ENCODE measurements at regions not wholly inside any gene's neighbourhood (a gene's known extent, or its start where the extent isn't known, plus 50 kb on each side); places are given as distances from the start of the nearest gene placed in this dataset.

DNA sequence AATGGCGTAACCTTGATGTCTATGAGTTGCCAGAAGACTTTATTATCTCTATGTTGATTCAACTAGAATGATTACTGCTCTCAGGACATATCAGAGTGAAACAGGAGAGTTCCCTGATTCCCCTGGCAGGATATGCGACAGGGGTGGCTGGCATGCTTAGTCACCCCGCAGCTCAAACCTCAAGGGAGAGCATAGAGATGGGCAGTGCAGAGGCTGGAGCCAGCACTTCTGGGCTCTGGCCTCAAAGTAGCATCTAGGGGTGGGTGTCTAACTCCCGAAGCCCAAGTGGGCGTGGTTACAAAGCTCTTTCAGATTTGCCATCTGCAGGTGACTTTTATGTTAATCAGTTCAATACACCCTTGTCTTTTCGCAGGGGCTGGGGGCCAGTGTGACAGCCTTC is 391.6 kb downstream of the ADCYAP1 start:
- TF ChIP-seq POLR2A (IDR thresholded peaks at IDR 0.05) = no peak
- TF ChIP-seq, protein P1, sequence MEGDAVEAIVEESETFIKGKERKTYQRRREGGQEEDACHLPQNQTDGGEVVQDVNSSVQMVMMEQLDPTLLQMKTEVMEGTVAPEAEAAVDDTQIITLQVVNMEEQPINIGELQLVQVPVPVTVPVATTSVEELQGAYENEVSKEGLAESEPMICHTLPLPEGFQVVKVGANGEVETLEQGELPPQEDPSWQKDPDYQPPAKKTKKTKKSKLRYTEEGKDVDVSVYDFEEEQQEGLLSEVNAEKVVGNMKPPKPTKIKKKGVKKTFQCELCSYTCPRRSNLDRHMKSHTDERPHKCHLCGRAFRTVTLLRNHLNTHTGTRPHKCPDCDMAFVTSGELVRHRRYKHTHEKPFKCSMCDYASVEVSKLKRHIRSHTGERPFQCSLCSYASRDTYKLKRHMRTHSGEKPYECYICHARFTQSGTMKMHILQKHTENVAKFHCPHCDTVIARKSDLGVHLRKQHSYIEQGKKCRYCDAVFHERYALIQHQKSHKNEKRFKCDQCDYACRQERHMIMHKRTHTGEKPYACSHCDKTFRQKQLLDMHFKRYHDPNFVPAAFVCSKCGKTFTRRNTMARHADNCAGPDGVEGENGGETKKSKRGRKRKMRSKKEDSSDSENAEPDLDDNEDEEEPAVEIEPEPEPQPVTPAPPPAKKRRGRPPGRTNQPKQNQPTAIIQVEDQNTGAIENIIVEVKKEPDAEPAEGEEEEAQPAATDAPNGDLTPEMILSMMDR (IDR thresholded peaks at IDR 0.05) = no peak

All from right lobe of liver (tissue), 4 donors.